BJ (cell line): ENCODE measurements at regions not wholly inside any gene's neighbourhood (a gene's known extent, or its start where the extent isn't known, plus 50 kb on each side); places are given as distances from the start of the nearest gene placed in this dataset.

Experiments used
- CTCF ChIA-PET: fragments of 350-600 bp; formaldehyde crosslinking; extraction: SDS; loops from one replicate; lab custom pipeline; 2021; ENCODE audit warnings: antibody characterized with exemption, inconsistent platforms; lab: Yijun Ruan, JAX
- POLR2A ChIA-PET: fragments of 300-600 bp; sonication (Branson Sonifier 250); formaldehyde crosslinking; extraction: SDS; loops from one replicate; lab custom pipeline; 2021; ENCODE audit warnings: antibody characterized with exemption; lab: Charles Lee
- DNase-seq: peaks from one replicate; pipeline ENCODE4 v3.0.0-alpha.2; 2011; ENCODE audit warnings: low read depth
- H3K27me3 ChIP-seq: 2 replicates; pipeline ENCODE4 v1.6.0; 2011; ENCODE audit warnings: low read length; ENCODE audit not compliant: control insufficient read depth, insufficient read depth
- H3K36me3 ChIP-seq: 2 replicates; pipeline ENCODE4 v1.5.1; 2011; ENCODE audit warnings: low read length; ENCODE audit not compliant: control insufficient read depth, insufficient read depth
- H3K4me3 ChIP-seq: 2 replicates; pipeline ENCODE4 v1.5.1; 2011; ENCODE audit warnings: low read depth, mild to moderate bottlenecking, control low read depth, low read length
- TF ChIP-seq, protein P1 (sequence below): IDR thresholded peaks from 2 replicates; pipeline ENCODE4 v1.5.1; 2011; ENCODE audit warnings: low read depth, mild to moderate bottlenecking, control low read depth, inconsistent platforms, low read length, moderate library complexity; ENCODE audit not compliant: insufficient read depth

DNA sequence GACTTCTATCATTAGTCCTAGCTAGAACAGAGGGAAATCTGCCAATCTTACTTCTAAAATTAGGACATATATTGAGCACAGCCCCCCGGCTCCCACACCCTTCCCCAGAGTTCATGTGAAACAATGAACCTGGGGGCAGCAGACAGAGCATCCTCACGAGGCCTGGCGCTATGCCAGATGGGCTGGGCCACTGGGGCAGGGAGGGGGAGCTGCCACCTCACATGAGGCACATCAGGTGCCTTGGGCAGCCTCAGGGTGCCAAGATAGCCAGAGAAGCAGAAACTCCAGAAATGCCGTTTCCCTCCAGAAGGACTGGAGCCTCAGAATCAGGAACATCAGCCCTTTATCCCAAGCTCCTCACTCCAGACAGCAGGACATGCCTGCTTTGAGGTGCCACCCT, 92.8 kb upstream of the LANCL2 start:
- CTCF ChIA-PET, result interaction anchor here (0.7 to 8.8 kb wide), 7 partner anchors 18 to 498 kb away, joined by 3 to 69 read pairs (median 11); no protein-coding TSS in a partner anchor
- TF ChIP-seq, protein P1, sequence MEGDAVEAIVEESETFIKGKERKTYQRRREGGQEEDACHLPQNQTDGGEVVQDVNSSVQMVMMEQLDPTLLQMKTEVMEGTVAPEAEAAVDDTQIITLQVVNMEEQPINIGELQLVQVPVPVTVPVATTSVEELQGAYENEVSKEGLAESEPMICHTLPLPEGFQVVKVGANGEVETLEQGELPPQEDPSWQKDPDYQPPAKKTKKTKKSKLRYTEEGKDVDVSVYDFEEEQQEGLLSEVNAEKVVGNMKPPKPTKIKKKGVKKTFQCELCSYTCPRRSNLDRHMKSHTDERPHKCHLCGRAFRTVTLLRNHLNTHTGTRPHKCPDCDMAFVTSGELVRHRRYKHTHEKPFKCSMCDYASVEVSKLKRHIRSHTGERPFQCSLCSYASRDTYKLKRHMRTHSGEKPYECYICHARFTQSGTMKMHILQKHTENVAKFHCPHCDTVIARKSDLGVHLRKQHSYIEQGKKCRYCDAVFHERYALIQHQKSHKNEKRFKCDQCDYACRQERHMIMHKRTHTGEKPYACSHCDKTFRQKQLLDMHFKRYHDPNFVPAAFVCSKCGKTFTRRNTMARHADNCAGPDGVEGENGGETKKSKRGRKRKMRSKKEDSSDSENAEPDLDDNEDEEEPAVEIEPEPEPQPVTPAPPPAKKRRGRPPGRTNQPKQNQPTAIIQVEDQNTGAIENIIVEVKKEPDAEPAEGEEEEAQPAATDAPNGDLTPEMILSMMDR, result no peak
- DNase-seq, result no peak
- POLR2A ChIA-PET, result no interaction called here
- no peak overlapping the region for H3K4me3 ChIP-seq
- H3K27me3 ChIP-seq, result peaks cover 28% of the 10 kb centered on the region
- H3K36me3 ChIP-seq, result no peaks in the 10 kb centered on the region; the same call in 1 of the 2 replicates

DNA sequence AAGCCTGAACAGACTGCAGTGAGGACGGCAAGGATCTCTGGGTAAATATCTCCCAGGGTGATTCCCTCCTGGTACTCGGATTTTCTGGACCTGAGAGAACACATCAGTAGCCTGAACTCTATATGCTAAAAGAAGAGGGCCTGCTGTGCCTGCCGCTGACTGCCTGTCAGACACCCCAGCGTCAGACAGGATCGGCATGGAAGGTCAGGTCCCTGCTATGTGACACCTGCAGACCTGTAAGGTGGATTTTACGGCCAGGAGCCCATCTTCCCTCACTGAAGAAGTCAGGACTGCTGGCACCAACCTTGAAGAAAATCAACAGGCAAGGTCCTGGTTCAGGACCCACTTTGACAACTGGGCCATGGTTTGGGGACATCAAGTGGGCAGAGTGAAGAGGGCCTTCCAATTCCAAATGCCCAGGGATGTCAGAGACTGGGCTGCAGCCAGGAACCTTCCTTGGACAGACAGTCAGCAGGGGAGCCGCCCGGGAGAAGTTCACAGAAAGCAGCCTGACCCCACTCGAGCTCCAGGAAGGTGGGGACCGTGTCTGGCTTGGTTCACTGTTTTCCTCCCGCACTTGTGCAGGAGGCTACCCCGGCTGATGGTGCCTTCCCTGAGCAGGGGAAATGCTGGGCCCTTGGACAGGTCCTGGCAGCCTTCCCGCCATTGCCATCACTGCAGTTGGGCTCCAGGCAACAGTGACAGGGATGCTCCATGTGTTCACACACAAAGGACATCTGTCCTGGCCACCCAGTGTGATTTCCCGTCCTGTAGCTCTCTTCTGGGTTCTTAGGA, 91.8 kb upstream of the LANCL2 start:
- CTCF ChIA-PET, result interaction anchor here (1.1 to 4.5 kb wide), 2 partner anchors 142 to 499 kb away, joined by 5 to 48 read pairs; no protein-coding TSS in a partner anchor

DNA sequence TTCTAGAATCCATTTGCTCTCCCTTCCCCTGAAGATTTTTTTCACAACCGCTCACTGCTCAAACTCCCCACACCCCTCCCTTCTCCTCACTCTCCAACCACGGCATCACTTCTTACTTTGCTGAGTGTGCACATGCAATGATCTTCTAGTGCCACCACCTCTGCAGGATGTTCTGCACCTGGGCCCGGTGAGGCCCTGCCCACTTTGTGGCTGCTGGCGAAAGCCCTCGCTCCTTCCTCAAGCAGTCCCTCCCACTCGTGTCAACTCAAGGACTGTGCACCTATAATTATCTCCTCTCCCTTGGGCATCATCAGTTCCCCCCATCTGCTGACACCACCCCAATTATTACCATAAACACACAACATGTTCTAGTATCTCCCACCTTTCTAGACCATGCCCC, 91.0 kb upstream of the LANCL2 start:
- ChIA-PET POLR2A (no interaction called here), CTCF (interaction anchor here (4.5 kb wide), 1 partner anchor 500 kb away, joined by 48 read pairs; no protein-coding TSS in a partner anchor)
- DNase-seq, result no peak
- Histone ChIP-seq H3K4me3 (no peak overlapping the region), H3K36me3 (no peaks in the 10 kb centered on the region; the same call in 1 of the 2 replicates), H3K27me3 (peaks cover 24% of the 10 kb centered on the region)
- TF ChIP-seq, protein P1, result no peak

More for the DNA sequence above, 91.8 kb upstream of the LANCL2 start:
- Histone ChIP-seq H3K27me3 (peaks cover 28% of the 10 kb centered on the region), H3K36me3 (no peaks in the 10 kb centered on the region; the same call in 1 of the 2 replicates), H3K4me3 (no peak overlapping the region)
- no peak for DNase-seq
- POLR2A ChIA-PET, result no interaction called here
- TF ChIP-seq, protein P1, result no peak

DNA sequence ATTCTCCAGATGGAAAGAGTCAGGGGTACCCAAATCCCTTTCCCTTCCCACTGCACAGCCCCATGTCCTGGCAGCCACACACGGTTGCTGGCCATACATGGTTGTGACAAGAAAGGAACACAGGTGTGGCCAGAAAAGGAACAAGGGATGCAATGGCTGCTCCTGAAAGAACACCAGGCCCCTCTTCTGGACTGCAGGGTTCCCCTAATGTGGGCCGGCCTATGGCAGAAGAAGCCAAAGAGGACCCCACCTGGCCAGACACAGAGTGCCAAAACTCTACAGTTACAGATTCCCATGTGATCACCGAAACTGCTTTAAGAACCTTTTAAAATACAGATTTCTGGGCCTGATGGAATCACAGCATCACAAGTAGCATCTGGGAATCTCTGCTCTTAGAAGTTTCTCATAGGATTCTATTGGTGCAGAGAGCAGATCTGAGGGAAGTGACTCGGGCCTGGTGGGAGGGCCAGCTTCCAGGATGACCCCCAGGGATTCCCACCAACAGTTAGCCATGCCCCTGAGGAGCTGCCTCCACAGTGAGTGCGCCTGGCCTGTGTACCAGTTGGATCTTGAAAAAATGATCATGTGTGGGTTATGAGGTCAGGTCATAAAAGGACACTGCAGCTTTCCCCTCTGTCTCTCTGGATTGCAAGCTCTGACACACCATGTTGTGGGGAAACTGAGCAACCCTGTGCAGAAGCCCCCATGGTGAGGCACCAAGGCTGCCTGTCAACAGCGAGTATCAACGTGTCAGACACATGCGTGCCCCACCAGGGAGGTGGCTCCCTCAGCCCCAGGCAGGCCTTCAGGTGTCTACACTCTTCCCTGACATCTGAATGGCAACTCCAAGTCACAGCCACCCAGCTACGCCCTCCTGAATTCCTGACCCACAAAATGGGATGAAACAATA, 89.6 kb upstream of the LANCL2 start:
- Histone ChIP-seq H3K4me3 (no peak overlapping the region), H3K36me3 (no peaks in the 10 kb centered on the region; the same call in 1 of the 2 replicates), H3K27me3 (peaks cover 23% of the 10 kb centered on the region)
- ChIA-PET POLR2A (no interaction called here), CTCF (interaction anchor here (1.1 to 4.2 kb wide), 7 partner anchors 20 to 516 kb away, joined by 3 to 32 read pairs (median 5); no protein-coding TSS in a partner anchor)
- DNase-seq, result no peak
- TF ChIP-seq, protein P1, result no peak
